ENCODE measurements at regions not wholly inside any gene's neighbourhood (a gene's known extent, or its start where the extent isn't known, plus 50 kb on each side); places are given as distances from the start of the nearest gene placed in this dataset.

- ChIA-PET CTCF (no interaction called here), RAD21 (ENCODE audit: unreplicated experiment) (no interaction called here), SMC1A (ENCODE audit: uncharacterized antibody, unreplicated experiment) (no interaction called here), POLR2A (no interaction called here)
- no TSS peak for BruUV-seq (replicated peaks)
- Histone ChIP-seq H3K4me1 (ENCODE audit: control insufficient read depth, insufficient read depth, low read length) (no peaks in the 10 kb centered on the region), H3K4me3 (no peak overlapping the region), H3K36me3 (ENCODE audit: control insufficient read depth in 2 of 2, insufficient read depth in 2 of 2, low read length in 1 of 2) (no peaks in the 10 kb centered on the region), H2AFZ (ENCODE audit: control insufficient read depth, low read depth, low read length) (no peak overlapping the region), H3K9ac (ENCODE audit: control insufficient read depth, insufficient read depth, low read length) (no peak overlapping the region), H3K9me3 (replicated peaks; ENCODE audit: control insufficient read depth, insufficient read depth, low read length) (no peaks in the 10 kb centered on the region), H4K20me1 (ENCODE audit: control insufficient read depth, insufficient read depth) (no peaks in the 10 kb centered on the region), H3K4me2 (ENCODE audit: control insufficient read depth, insufficient read depth) (no peak overlapping the region), H3K27me3 (replicated peaks in 1 of 2; ENCODE audit: control insufficient read depth in 2 of 2, insufficient read depth in 2 of 2, low read length in 1 of 2) (no peaks in the 10 kb centered on the region), H3K27ac (ENCODE audit: control insufficient read depth, insufficient read depth) (no peak overlapping the region), H3K79me2 (ENCODE audit: control insufficient read depth, insufficient read depth, low read length) (no peaks in the 10 kb centered on the region)
- ATAC-seq = no peak
- 0% methylated on average over 2 of the region's 2 CpGs for WGBS (ENCODE audit: insufficient coverage, insufficient replicate concordance, low lambda C conversion rate, missing lambda C conversion rate)
- intact Hi-C loops (cut with micrococcal nuclease; ENCODE audit: unreplicated experiment) (no loop called here), in situ Hi-C loops (cut with MboI) (no loop called here)
- no peak for FAIRE-seq
- TF ChIP-seq CEBPZ (IDR thresholded peaks at IDR 0.05; ENCODE audit: low read depth, low read length) (no peak), EZH2 (IDR thresholded peaks at IDR 0.05; ENCODE audit: borderline replicate concordance, control insufficient read depth, low read depth, low read length) (no peak), SMAD1 (IDR thresholded peaks at IDR 0.05; ENCODE audit: low read depth, partially characterized antibody) (no peak)
- no peak for DNase-seq (ENCODE audit: low read depth, low spot score)
Observed at GRCh38 chr15:36365963-36366362, 213.5 kb upstream of the CDIN1 start.

DNA sequence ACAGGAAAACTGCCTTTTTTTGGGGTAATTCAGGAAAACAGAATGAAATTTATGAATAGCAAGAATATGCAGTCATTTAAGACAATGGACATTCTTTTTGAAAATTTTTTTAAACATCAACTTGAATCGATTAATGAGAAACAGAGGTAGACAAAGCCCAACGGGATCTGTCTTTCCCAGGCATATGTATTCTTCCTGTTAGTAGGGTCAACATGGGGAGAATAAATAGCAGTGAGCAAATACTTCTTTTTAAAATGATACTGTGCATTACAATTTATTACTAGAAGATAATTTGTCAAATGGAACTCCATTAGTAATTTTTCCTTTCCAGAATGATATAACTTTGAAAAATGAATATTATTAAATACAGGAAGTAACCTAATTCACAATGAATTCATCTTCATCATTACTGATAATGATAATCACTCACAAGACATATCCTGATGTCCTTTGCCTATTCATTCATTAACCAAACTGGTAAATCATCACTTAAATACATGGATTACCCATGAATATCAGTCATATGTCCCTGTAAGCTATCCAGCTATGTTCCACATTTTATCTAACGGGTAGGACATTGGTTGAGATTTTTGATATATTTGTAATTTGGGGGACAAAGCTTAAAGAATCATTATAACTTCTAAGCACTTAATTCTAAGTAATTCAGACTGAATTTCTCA, 209.2 kb upstream of the CDIN1 start:
- Histone ChIP-seq H3K36me3 (ENCODE audit: control insufficient read depth in 2 of 2, insufficient read depth in 2 of 2, low read length in 1 of 2) (no peaks in the 10 kb centered on the region), H3K4me1 (ENCODE audit: control insufficient read depth, insufficient read depth, low read length) (no peaks in the 10 kb centered on the region), H3K9ac (ENCODE audit: control insufficient read depth, insufficient read depth, low read length) (no peak overlapping the region), H3K4me2 (ENCODE audit: control insufficient read depth, insufficient read depth) (no peak overlapping the region), H3K27ac (ENCODE audit: control insufficient read depth, insufficient read depth) (no peak overlapping the region), H3K79me2 (ENCODE audit: control insufficient read depth, insufficient read depth, low read length) (no peaks in the 10 kb centered on the region), H2AFZ (ENCODE audit: control insufficient read depth, low read depth, low read length) (no peak overlapping the region), H3K4me3 (no peak overlapping the region), H3K27me3 (replicated peaks in 1 of 2; ENCODE audit: control insufficient read depth in 2 of 2, insufficient read depth in 2 of 2, low read length in 1 of 2) (no peaks in the 10 kb centered on the region), H4K20me1 (ENCODE audit: control insufficient read depth, insufficient read depth) (no peaks in the 10 kb centered on the region), H3K9me3 (replicated peaks; ENCODE audit: control insufficient read depth, insufficient read depth, low read length) (no peaks in the 10 kb centered on the region)
- in situ Hi-C loops (cut with MboI) (no loop called here), intact Hi-C loops (cut with micrococcal nuclease; ENCODE audit: unreplicated experiment) (no loop called here)
- 37% methylated on average over 3 of the region's 3 CpGs for WGBS (ENCODE audit: insufficient coverage, insufficient replicate concordance, low lambda C conversion rate, missing lambda C conversion rate)
- SMC1A ChIA-PET (ENCODE audit: uncharacterized antibody, unreplicated experiment) = no interaction called here
- BruUV-seq (replicated peaks) = no TSS peak
- DNase-seq (ENCODE audit: low read depth, low spot score) (no peak), ATAC-seq (no peak), FAIRE-seq (no peak)
- TF ChIP-seq STAT3 (IDR thresholded peaks at IDR 0.05; ENCODE audit: low read depth, low read length) (no peak), PAX5 (IDR thresholded peaks at IDR 0.05; ENCODE audit: borderline replicate concordance, low read depth, low read length) (no peak), POLR2A (IDR thresholded peaks at IDR 0.05; ENCODE audit: low read depth, low read length) (no peak), CBFB (IDR thresholded peaks at IDR 0.05; ENCODE audit: low read depth) (no peak), RCOR1 (conservative IDR thresholded peaks at IDR 0.05; ENCODE audit: low read depth, low read length) (no peak), RAD51 (IDR thresholded peaks at IDR 0.05) (no peak)
- TF ChIP-seq, protein P1, sequence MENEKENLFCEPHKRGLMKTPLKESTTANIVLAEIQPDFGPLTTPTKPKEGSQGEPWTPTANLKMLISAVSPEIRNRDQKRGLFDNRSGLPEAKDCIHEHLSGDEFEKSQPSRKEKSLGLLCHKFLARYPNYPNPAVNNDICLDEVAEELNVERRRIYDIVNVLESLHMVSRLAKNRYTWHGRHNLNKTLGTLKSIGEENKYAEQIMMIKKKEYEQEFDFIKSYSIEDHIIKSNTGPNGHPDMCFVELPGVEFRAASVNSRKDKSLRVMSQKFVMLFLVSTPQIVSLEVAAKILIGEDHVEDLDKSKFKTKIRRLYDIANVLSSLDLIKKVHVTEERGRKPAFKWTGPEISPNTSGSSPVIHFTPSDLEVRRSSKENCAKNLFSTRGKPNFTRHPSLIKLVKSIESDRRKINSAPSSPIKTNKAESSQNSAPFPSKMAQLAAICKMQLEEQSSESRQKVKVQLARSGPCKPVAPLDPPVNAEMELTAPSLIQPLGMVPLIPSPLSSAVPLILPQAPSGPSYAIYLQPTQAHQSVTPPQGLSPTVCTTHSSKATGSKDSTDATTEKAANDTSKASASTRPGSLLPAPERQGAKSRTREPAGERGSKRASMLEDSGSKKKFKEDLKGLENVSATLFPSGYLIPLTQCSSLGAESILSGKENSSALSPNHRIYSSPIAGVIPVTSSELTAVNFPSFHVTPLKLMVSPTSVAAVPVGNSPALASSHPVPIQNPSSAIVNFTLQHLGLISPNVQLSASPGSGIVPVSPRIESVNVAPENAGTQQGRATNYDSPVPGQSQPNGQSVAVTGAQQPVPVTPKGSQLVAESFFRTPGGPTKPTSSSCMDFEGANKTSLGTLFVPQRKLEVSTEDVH (IDR thresholded peaks at IDR 0.05; ENCODE audit: low read depth, partially characterized antibody) = no peak
- TF ChIP-seq, protein P2, sequence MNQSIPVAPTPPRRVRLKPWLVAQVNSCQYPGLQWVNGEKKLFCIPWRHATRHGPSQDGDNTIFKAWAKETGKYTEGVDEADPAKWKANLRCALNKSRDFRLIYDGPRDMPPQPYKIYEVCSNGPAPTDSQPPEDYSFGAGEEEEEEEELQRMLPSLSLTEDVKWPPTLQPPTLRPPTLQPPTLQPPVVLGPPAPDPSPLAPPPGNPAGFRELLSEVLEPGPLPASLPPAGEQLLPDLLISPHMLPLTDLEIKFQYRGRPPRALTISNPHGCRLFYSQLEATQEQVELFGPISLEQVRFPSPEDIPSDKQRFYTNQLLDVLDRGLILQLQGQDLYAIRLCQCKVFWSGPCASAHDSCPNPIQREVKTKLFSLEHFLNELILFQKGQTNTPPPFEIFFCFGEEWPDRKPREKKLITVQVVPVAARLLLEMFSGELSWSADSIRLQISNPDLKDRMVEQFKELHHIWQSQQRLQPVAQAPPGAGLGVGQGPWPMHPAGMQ (IDR thresholded peaks at IDR 0.05; ENCODE audit: borderline replicate concordance) = no peak
- RAD21 ChIA-PET (ENCODE audit: unreplicated experiment) = no interaction called here
- CTCF ChIA-PET = no interaction called here
- POLR2A ChIA-PET = no interaction called here

All from GM12878 (cell line).